GM23338 (cell line): ENCODE measurements at regions not wholly inside any gene's neighbourhood (a gene's known extent, or its start where the extent isn't known, plus 50 kb on each side); places are given as distances from the start of the nearest gene placed in this dataset.

Source experiments
- ATAC-seq: fragments of 200-7000 bp; cut with Tn5 transposase; 3 replicates; pipeline ENCODE4 v1.9.1; 2020
- DNase-seq: peaks from one replicate; pipeline ENCODE4 v3.0.0-alpha.2; 2015; ENCODE audit warnings: low spot score
- H2AFZ ChIP-seq: fragments of 200-600 bp; sonication (generic); 2 replicates; pipeline ENCODE4 v1.8.0; 2016; ENCODE audit warnings: antibody characterized with exemption, mild to moderate bottlenecking, moderate library complexity
- H3F3A ChIP-seq: fragments of 200-600 bp; sonication (generic); replicated peaks from 2 replicates; pipeline ENCODE4 v1.8.0; 2017; ENCODE audit warnings: antibody characterized with exemption, mixed run types, low read depth
- H3K27ac ChIP-seq: fragments of 200-600 bp; sonication (generic); 2 replicates; pipeline ENCODE4 v1.6.1; 2016; ENCODE audit warnings: low read depth
- H3K27me3 ChIP-seq: fragments of 200-600 bp; sonication (generic); 2 replicates; pipeline ENCODE4 v1.8.0; 2016; ENCODE audit warnings: mild to moderate bottlenecking, mixed run types, moderate library complexity; ENCODE audit not compliant: insufficient read depth
- H3K36me3 ChIP-seq: fragments of 200-600 bp; sonication (generic); 2 replicates; pipeline ENCODE4 v1.8.0; 2016; ENCODE audit warnings: mild to moderate bottlenecking; ENCODE audit not compliant: insufficient read depth
- H3K4me1 ChIP-seq: fragments of 200-600 bp; sonication (generic); 2 replicates; pipeline ENCODE4 v1.8.0; 2016; ENCODE audit warnings: mild to moderate bottlenecking, moderate library complexity; ENCODE audit not compliant: insufficient read depth
- H3K4me2 ChIP-seq: fragments of 200-600 bp; sonication (generic); 2 replicates; pipeline ENCODE4 v1.7.1; 2017; ENCODE audit warnings: mixed run types
- H3K4me3 ChIP-seq: fragments of 200-600 bp; sonication (generic); 2 replicates; pipeline ENCODE4 v1.6.1; 2016; ENCODE audit warnings: mixed run types
- H3K79me2 ChIP-seq: fragments of 200-600 bp; sonication (generic); replicated peaks from 2 replicates; pipeline ENCODE4 v1.8.0; 2017; ENCODE audit warnings: mild to moderate bottlenecking; ENCODE audit not compliant: insufficient read depth
- H3K9me2 ChIP-seq: fragments of 200-600 bp; sonication (generic); 2 replicates; pipeline ENCODE4 v1.8.0; 2017; ENCODE audit not compliant: insufficient read depth
- H4K20me1 ChIP-seq: fragments of 200-600 bp; sonication (generic); replicated peaks from 2 replicates; pipeline ENCODE4 v1.8.0; 2017; ENCODE audit warnings: mild to moderate bottlenecking; ENCODE audit not compliant: insufficient read depth
- H3K27ac Mint-ChIP-seq: 2 replicates; pipeline ENCODE4 v1.8.0; 2020; ENCODE audit warnings: inconsistent platforms, mild to moderate bottlenecking, moderate library complexity, mixed read lengths
- H3K27me3 Mint-ChIP-seq: 3 replicates; pipeline ENCODE4 v1.8.0; 2022; ENCODE audit warnings: low read depth, mild to moderate bottlenecking, moderate library complexity, mixed read lengths, inconsistent platforms; ENCODE audit not compliant: insufficient read depth, poor library complexity
- H3K36me3 Mint-ChIP-seq: 3 replicates; pipeline ENCODE4 v1.8.0; 2021; ENCODE audit warnings: low read depth, mild to moderate bottlenecking, inconsistent platforms, moderate library complexity, mixed read lengths
- H3K4me1 Mint-ChIP-seq: 3 replicates; pipeline ENCODE4 v1.8.0; 2020; ENCODE audit warnings: mild to moderate bottlenecking, inconsistent platforms, mixed read lengths
- H3K4me3 Mint-ChIP-seq: 3 replicates; pipeline ENCODE4 v1.8.0; 2021; ENCODE audit warnings: moderate library complexity, mild to moderate bottlenecking, inconsistent platforms, mixed read lengths
- H3K9me3 Mint-ChIP-seq: 3 replicates; pipeline ENCODE4 v1.8.0; 2020; ENCODE audit warnings: moderate library complexity, mild to moderate bottlenecking, inconsistent platforms, mixed read lengths
- CREB1 ChIP-seq: fragments of 250-450 bp; sonication (Bioruptor Pico); IDR thresholded peaks from 2 replicates; pipeline ENCODE4 v1.5.0; 2020; ENCODE audit warnings: low read depth, mild to moderate bottlenecking, moderate library complexity
- ETS1 ChIP-seq: IDR thresholded peaks from 2 replicates; pipeline ENCODE4 v1.6.1; 2016; ENCODE audit warnings: antibody characterized with exemption
- EZH2 ChIP-seq: fragments of 200-600 bp; sonication (generic); IDR thresholded peaks from one replicate; pipeline ENCODE4 v1.8.0; 2017; ENCODE audit warnings: antibody characterized with exemption, mild to moderate bottlenecking, low read depth; ENCODE audit not compliant: unreplicated experiment
- EZH2phosphoT487 ChIP-seq: fragments of 200-600 bp; sonication (generic); IDR thresholded peaks from one replicate; pipeline ENCODE4 v1.8.1; 2018; ENCODE audit warnings: antibody characterized with exemption; ENCODE audit not compliant: unreplicated experiment
- JUNB ChIP-seq: IDR thresholded peaks from one replicate; pipeline ENCODE4 v1.6.1; 2016; ENCODE audit warnings: antibody characterized with exemption; ENCODE audit not compliant: unreplicated experiment
- NANOG ChIP-seq: IDR thresholded peaks from 2 replicates; pipeline ENCODE4 v1.6.1; 2016; ENCODE audit warnings: antibody characterized with exemption, borderline replicate concordance
- POLR2AphosphoS5 ChIP-seq: IDR thresholded peaks from 2 replicates; pipeline ENCODE4 v1.6.1; 2016; ENCODE audit warnings: antibody characterized with exemption, low read depth
- REST ChIP-seq: IDR thresholded peaks from one replicate; pipeline ENCODE4 v1.6.1; 2018; ENCODE audit warnings: antibody characterized with exemption; ENCODE audit not compliant: unreplicated experiment
- STAT1 ChIP-seq: IDR thresholded peaks from one replicate; pipeline ENCODE4 v1.6.1; 2016; ENCODE audit warnings: antibody characterized with exemption; ENCODE audit not compliant: unreplicated experiment
- ZNF114 ChIP-seq: fragments of 250-450 bp; sonication (Bioruptor Pico); IDR thresholded peaks from 2 replicates; pipeline ENCODE4 v1.5.0; 2020; ENCODE audit warnings: mild to moderate bottlenecking, moderate library complexity
- ZNF331 ChIP-seq: fragments of 250-450 bp; sonication (Bioruptor Pico); IDR thresholded peaks from 2 replicates; pipeline ENCODE4 v1.5.0; 2020; ENCODE audit warnings: low read depth, mild to moderate bottlenecking, moderate library complexity
- TF ChIP-seq, protein P1 (sequence below), 2 experiments: fragments of 200-600 bp in 1 of 2; sonication (generic) in 1 of 2; conservative IDR thresholded peaks; 2 replicates each; pipeline versions ENCODE4 v1.5.1 to v1.6.1; 2016 to 2017; ENCODE audit warnings: antibody characterized with exemption in 2 of 2, low read depth in 2 of 2, mild to moderate bottlenecking in 2 of 2, moderate library complexity in 1 of 2
- TF ChIP-seq, protein P2 (sequence below): fragments of 250-450 bp; sonication (Bioruptor Pico); IDR thresholded peaks from 2 replicates; pipeline ENCODE4 v1.5.0; 2020; ENCODE audit warnings: mild to moderate bottlenecking, moderate library complexity

DNA sequence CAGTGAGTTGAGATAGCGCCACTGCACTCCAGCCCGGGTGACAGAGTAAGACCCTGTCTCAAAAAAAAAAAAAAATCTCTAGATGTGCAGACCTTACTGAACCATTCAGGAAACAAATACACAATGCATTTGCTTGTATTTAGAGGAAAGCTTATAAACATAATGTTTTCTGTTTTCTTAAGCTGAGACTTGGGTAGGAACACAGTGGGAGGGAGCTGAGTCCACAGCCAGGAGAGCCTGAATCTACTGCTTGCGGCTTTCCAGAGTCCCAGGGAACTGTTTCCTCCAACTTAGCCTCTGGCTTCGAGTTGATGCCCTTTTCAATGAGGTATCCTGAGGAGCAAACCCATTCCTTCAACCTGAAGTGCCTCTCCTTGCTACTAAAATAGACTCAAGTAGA, 83.0 kb upstream of the PITRM1 start:
- H3K4me1 ChIP-seq, result no peaks in the 10 kb centered on the region
- no peak for ATAC-seq
- no peaks in the 10 kb centered on the region for H3K27me3 Mint-ChIP-seq

More for the DNA sequence above, 83.0 kb upstream of the PITRM1 start:
- Histone ChIP-seq H3F3A (no peaks in the 10 kb centered on the region), H3K79me2 (no peaks in the 10 kb centered on the region), H3K4me2 (no peak overlapping the region), H2AFZ (no peak overlapping the region), H3K27ac (no peak overlapping the region), H3K9me2 (no peaks in the 10 kb centered on the region), H3K27me3 (no peaks in the 10 kb centered on the region), H3K36me3 (no peaks in the 10 kb centered on the region), H3K4me3 (no peak overlapping the region), H4K20me1 (no peaks in the 10 kb centered on the region)
- no peak for DNase-seq
- Mint-ChIP-seq H3K27ac (no peak overlapping the region), H3K36me3 (no peaks in the 10 kb centered on the region), H3K4me1 (no peaks in the 10 kb centered on the region), H3K4me3 (no peak overlapping the region), H3K9me3 (no peaks in the 10 kb centered on the region)
- TF ChIP-seq REST, result no peak
- TF ChIP-seq EZH2, result no peak
- no peak for TF ChIP-seq JUNB
- no peak for TF ChIP-seq NANOG
- no peak for TF ChIP-seq STAT1
- TF ChIP-seq, protein P1, sequence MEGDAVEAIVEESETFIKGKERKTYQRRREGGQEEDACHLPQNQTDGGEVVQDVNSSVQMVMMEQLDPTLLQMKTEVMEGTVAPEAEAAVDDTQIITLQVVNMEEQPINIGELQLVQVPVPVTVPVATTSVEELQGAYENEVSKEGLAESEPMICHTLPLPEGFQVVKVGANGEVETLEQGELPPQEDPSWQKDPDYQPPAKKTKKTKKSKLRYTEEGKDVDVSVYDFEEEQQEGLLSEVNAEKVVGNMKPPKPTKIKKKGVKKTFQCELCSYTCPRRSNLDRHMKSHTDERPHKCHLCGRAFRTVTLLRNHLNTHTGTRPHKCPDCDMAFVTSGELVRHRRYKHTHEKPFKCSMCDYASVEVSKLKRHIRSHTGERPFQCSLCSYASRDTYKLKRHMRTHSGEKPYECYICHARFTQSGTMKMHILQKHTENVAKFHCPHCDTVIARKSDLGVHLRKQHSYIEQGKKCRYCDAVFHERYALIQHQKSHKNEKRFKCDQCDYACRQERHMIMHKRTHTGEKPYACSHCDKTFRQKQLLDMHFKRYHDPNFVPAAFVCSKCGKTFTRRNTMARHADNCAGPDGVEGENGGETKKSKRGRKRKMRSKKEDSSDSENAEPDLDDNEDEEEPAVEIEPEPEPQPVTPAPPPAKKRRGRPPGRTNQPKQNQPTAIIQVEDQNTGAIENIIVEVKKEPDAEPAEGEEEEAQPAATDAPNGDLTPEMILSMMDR (conservative IDR thresholded peaks at IDR 0.05; ENCODE audit: low read depth in 2 of 2), result no peak
- TF ChIP-seq ZNF331 (CRISPR knock-in tag), result no peak
- TF ChIP-seq ZNF114, result no peak
- TF ChIP-seq POLR2AphosphoS5, result no peak
- no peak for TF ChIP-seq ETS1
- TF ChIP-seq, protein P2, sequence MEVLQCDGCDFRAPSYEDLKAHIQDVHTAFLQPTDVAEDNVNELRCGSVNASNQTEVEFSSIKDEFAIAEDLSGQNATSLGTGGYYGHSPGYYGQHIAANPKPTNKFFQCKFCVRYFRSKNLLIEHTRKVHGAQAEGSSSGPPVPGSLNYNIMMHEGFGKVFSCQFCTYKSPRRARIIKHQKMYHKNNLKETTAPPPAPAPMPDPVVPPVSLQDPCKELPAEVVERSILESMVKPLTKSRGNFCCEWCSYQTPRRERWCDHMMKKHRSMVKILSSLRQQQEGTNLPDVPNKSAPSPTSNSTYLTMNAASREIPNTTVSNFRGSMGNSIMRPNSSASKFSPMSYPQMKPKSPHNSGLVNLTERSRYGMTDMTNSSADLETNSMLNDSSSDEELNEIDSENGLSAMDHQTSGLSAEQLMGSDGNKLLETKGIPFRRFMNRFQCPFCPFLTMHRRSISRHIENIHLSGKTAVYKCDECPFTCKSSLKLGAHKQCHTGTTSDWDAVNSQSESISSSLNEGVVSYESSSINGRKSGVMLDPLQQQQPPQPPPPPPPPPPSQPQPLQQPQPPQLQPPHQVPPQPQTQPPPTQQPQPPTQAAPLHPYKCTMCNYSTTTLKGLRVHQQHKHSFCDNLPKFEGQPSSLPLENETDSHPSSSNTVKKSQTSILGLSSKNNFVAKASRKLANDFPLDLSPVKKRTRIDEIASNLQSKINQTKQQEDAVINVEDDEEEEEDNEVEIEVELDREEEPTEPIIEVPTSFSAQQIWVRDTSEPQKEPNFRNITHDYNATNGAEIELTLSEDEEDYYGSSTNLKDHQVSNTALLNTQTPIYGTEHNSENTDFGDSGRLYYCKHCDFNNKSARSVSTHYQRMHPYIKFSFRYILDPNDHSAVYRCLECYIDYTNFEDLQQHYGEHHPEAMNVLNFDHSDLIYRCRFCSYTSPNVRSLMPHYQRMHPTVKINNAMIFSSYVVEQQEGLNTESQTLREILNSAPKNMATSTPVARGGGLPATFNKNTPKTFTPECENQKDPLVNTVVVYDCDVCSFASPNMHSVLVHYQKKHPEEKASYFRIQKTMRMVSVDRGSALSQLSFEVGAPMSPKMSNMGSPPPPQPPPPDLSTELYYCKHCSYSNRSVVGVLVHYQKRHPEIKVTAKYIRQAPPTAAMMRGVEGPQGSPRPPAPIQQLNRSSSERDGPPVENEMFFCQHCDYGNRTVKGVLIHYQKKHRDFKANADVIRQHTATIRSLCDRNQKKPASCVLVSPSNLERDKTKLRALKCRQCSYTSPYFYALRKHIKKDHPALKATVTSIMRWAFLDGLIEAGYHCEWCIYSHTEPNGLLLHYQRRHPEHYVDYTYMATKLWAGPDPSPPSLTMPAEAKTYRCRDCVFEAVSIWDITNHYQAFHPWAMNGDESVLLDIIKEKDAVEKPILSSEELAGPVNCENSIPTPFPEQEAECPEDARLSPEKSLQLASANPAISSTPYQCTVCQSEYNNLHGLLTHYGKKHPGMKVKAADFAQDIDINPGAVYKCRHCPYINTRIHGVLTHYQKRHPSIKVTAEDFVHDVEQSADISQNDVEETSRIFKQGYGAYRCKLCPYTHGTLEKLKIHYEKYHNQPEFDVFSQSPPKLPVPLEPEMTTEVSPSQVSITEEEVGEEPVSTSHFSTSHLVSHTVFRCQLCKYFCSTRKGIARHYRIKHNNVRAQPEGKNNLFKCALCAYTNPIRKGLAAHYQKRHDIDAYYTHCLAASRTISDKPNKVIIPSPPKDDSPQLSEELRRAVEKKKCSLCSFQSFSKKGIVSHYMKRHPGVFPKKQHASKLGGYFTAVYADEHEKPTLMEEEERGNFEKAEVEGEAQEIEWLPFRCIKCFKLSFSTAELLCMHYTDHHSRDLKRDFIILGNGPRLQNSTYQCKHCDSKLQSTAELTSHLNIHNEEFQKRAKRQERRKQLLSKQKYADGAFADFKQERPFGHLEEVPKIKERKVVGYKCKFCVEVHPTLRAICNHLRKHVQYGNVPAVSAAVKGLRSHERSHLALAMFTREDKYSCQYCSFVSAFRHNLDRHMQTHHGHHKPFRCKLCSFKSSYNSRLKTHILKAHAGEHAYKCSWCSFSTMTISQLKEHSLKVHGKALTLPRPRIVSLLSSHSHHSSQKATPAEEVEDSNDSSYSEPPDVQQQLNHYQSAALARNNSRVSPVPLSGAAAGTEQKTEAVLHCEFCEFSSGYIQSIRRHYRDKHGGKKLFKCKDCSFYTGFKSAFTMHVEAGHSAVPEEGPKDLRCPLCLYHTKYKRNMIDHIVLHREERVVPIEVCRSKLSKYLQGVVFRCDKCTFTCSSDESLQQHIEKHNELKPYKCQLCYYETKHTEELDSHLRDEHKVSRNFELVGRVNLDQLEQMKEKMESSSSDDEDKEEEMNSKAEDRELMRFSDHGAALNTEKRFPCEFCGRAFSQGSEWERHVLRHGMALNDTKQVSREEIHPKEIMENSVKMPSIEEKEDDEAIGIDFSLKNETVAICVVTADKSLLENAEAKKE, result no peak
- TF ChIP-seq EZH2phosphoT487, result no peak
- no peak for TF ChIP-seq CREB1 (CRISPR knock-in tag)
